Fibroblast of the aortic adventitia (primary cell): ENCODE measurements at regions not wholly inside any gene's neighbourhood (a gene's known extent, or its start where the extent isn't known, plus 50 kb on each side); places are given as distances from the start of the nearest gene placed in this dataset.
"Not testable (repeated sequence)": the region's sequence is repeated elsewhere in the genome, so short reads cannot be mapped to it uniquely, and the experiment has no call there.

Experiments used
- DNase-seq: peaks from one replicate; pipeline ENCODE4 v3.0.0-alpha.2; 2010; ENCODE audit warnings: low read depth
- H3K4me3 ChIP-seq: 2 replicates; pipeline ENCODE4 v1.5.1; 2011; ENCODE audit warnings: low read depth, mild to moderate bottlenecking, control low read depth, low read length, moderate library complexity
- TF ChIP-seq, protein P1 (sequence below): IDR thresholded peaks from 2 replicates; pipeline ENCODE4 v1.5.1; 2011; ENCODE audit warnings: mild to moderate bottlenecking, low read length, control low read depth, inconsistent platforms; ENCODE audit not compliant: insufficient read depth

DNA sequence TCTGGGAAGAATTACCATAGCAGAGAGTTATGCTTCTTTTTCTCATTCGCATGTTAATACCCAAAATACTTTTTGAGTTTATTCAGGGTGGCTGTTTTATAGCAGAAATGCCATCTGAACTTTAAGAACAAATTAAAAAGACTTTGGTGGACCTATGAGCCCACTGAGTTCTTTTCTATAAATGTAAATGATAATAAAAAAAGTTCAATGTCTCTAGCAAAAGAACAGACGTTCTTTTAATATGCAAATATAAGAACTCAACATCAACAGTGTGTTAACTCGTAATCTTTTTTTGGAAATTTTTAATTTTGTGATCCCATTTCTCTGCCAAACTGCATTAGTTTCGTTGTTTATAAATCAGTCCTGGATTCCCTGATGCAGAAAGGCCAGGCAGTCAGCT lies 1283.0 kb upstream of the NUDT12 start:
- H3K4me3 ChIP-seq, result no peak overlapping the region
- TF ChIP-seq, protein P1, sequence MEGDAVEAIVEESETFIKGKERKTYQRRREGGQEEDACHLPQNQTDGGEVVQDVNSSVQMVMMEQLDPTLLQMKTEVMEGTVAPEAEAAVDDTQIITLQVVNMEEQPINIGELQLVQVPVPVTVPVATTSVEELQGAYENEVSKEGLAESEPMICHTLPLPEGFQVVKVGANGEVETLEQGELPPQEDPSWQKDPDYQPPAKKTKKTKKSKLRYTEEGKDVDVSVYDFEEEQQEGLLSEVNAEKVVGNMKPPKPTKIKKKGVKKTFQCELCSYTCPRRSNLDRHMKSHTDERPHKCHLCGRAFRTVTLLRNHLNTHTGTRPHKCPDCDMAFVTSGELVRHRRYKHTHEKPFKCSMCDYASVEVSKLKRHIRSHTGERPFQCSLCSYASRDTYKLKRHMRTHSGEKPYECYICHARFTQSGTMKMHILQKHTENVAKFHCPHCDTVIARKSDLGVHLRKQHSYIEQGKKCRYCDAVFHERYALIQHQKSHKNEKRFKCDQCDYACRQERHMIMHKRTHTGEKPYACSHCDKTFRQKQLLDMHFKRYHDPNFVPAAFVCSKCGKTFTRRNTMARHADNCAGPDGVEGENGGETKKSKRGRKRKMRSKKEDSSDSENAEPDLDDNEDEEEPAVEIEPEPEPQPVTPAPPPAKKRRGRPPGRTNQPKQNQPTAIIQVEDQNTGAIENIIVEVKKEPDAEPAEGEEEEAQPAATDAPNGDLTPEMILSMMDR, result no peak
- no peak for DNase-seq

DNA sequence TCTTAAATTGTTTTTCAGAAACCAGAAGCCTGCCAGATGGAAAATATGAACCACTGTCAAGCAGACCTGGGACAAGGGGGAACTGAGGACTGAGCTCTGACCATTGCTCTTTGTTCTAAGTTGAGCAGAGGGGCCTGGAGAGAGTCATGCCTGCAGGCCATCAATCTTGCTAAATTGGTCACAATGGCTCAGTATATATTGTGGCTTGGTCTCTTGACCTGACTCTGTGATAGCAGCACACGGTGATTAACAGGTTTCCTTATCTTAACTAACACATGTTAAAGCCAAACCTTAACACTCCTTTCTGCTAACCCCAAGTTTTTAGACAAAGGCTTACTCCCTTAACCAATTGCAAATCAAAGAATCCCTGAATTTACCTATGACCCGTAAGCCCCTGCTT lies 1281.2 kb upstream of the NUDT12 start:
- DNase-seq, result no peak
- TF ChIP-seq, protein P1, result no peak
- no peak overlapping the region for H3K4me3 ChIP-seq

DNA sequence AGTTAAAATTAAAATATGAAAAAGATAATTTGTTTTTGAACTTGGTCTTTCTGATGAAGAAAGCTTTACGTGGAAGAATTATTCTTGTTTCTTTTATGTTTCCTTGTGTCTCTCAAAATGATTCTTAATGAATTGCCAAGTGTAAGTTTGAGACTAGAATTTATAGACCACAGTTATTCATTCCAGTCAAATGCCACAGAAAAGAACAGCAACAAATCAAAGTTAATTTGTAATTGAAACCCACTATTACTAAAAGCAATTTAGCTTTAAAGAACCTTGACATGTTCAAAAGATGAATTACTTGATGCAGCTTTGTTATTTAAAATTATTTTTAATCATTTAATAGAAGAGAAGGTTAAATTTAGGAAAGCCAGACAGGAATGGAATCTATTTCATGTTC lies 1277.7 kb upstream of the NUDT12 start:
- no peak overlapping the region for H3K4me3 ChIP-seq
- TF ChIP-seq, protein P1, result no peak
- no peak for DNase-seq

DNA sequence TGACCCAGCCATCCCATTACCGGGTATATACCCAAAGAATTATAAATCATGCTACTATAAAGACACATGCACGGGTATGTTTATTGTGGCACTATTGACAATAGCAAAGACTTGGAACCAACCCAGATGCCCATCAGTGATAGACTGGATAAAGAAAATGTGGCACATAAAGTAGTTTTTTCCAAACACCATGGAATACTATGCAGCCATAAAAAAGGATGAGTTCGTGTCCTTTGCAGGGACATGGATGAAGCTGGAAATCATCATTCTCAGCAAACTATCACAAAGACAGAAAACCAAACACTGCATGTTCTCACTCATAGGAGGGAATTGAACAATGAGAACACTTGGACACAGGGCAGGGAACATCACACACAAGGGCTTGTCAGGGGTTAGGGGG lies 1268.9 kb upstream of the NUDT12 start:
- DNase-seq, H3K4me3 ChIP-seq: not testable (repeated sequence)

DNA sequence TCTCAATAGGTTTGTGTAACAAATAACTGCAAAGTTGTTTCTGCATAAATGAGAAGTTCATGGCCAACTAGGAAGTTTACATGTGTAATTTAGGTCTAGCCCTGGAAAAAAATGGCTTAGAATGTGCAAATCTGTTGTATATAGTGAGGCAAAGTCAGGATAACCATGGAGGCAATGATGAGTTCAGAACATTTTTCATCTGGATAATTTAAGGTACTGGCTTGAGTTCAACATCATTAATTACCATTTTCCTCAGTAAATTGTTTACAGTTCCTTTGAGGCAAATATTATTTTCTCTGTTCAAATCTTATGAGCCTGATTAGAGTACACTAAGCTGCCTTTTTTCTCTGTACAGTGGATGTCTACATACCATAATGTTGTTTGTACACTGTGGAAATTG lies 1259.0 kb upstream of the NUDT12 start:
- H3K4me3 ChIP-seq, result no peak overlapping the region
- TF ChIP-seq, protein P1, result no peak
- no peak for DNase-seq

DNA sequence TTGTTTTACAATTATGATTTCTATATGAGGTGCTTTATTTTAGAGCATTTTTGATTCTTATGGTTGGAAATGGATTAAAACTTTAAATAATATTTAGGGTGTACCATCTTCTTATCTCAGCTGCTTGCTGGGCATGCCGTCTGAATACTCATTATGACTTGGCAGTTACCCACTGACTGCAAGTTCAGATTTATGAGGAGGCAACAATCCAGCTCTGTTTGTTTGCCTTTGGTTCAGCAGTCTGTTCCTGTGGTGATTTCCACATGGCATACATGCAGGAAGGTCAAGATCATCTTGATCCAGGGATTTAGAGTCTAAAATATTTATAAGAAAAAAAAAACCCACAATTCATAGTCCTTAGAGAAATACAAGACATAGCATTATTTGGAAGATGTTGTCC lies 1254.5 kb upstream of the NUDT12 start:
- H3K4me3 ChIP-seq, result no peak overlapping the region
- DNase-seq, result no peak
- TF ChIP-seq, protein P1, result no peak

DNA sequence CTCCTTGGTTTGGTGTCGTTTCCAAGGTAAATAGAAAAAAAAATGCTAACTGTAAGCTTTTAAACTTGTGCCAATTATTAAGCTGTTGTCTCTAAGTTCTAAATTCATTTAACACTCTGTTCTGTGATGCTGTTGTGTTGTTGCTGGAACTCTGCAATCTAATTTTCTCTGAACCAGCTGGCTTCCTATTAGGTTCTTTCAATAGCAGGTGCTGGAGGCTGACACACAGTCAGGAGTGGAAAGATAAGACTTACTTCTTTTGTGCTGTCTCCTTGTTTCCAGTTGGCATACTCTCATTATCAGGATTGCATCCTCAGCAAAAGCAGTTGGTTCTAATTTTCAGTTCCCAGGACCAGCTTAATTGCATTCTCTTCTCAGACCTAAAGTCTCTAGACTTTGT lies 1252.6 kb upstream of the NUDT12 start:
- TF ChIP-seq, protein P1, result no peak
- H3K4me3 ChIP-seq, result no peak overlapping the region
- no peak for DNase-seq
